RWPE2 (cell line): ENCODE measurements at regions not wholly inside any gene's neighbourhood (a gene's known extent, or its start where the extent isn't known, plus 50 kb on each side); places are given as distances from the start of the nearest gene placed in this dataset.

Source experiments
- ATAC-seq: fragments of 200-7000 bp; cut with Tn5 transposase; 3 replicates; pipeline ENCODE4 v1.9.1; 2021; ENCODE audit warnings: low read depth
- DNase-seq: peaks from one replicate; pipeline ENCODE4 v3.0.0-alpha.2; 2020; ENCODE audit warnings: low spot score
- H3K27ac ChIP-seq: fragments of 450-650 bp; 2 replicates; pipeline ENCODE4 v1.5.1; 2017; ENCODE audit warnings: mild to moderate bottlenecking; ENCODE audit not compliant: poor library complexity, severe bottlenecking
- H3K27me3 ChIP-seq: fragments of 250-450 bp; sonication (Bioruptor Pico); 2 replicates; pipeline ENCODE4 v1.5.1; 2021; ENCODE audit warnings: mild to moderate bottlenecking, moderate library complexity; ENCODE audit not compliant: insufficient read depth, poor library complexity, severe bottlenecking
- H3K36me3 ChIP-seq: fragments of 250-450 bp; sonication (Bioruptor Pico); 2 replicates; pipeline ENCODE4 v1.5.1; 2020; ENCODE audit warnings: low read depth, mild to moderate bottlenecking, moderate library complexity
- H3K4me1 ChIP-seq: fragments of 250-450 bp; sonication (Bioruptor Pico); 2 replicates; pipeline ENCODE4 v1.5.1; 2021; ENCODE audit warnings: mild to moderate bottlenecking, moderate library complexity; ENCODE audit not compliant: insufficient read depth, poor library complexity, severe bottlenecking
- H3K4me3 ChIP-seq: fragments of 250-450 bp; sonication (Bioruptor Pico); 2 replicates; pipeline ENCODE4 v1.5.1; 2021; ENCODE audit warnings: mild to moderate bottlenecking, moderate library complexity; ENCODE audit not compliant: severe bottlenecking
- H3K9me3 ChIP-seq: fragments of 250-450 bp; sonication (Bioruptor Pico); 2 replicates; pipeline ENCODE4 v1.5.1; 2021; ENCODE audit warnings: mild to moderate bottlenecking, moderate library complexity; ENCODE audit not compliant: severe bottlenecking
- TF ChIP-seq, protein P1 (sequence below): fragments of 450-650 bp; IDR thresholded peaks from one replicate; pipeline ENCODE4 v1.5.1; 2017; ENCODE audit warnings: mild to moderate bottlenecking, moderate library complexity; ENCODE audit not compliant: poor library complexity, severe bottlenecking

DNA sequence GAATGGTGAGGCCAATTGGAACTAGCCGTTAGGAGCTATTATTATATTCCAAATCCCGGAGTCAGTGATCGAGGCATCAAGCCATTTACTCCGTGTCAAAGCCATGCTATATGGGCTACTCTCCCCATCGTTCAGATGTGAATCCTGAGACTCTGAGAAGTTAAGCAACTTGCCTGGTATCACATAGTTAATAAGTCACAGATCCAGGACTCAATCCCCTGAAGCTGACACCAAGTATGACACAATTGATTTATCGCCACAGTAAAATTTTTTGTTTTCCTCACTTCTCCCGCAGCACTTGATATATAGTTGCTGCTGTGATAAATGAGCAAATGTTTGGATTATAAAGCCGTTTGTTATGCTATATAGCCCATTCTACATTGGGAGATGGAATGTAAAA is 50.8 kb upstream of the TSHZ2 start:
- no peak overlapping the region for H3K27ac ChIP-seq
- H3K36me3 ChIP-seq, result no peaks in the 10 kb centered on the region
- H3K4me1 ChIP-seq, result peaks cover 27% of the 10 kb centered on the region
- DNase-seq (no peak), ATAC-seq (no peak)
- no peak overlapping the region for H3K4me3 ChIP-seq
- TF ChIP-seq, protein P1, sequence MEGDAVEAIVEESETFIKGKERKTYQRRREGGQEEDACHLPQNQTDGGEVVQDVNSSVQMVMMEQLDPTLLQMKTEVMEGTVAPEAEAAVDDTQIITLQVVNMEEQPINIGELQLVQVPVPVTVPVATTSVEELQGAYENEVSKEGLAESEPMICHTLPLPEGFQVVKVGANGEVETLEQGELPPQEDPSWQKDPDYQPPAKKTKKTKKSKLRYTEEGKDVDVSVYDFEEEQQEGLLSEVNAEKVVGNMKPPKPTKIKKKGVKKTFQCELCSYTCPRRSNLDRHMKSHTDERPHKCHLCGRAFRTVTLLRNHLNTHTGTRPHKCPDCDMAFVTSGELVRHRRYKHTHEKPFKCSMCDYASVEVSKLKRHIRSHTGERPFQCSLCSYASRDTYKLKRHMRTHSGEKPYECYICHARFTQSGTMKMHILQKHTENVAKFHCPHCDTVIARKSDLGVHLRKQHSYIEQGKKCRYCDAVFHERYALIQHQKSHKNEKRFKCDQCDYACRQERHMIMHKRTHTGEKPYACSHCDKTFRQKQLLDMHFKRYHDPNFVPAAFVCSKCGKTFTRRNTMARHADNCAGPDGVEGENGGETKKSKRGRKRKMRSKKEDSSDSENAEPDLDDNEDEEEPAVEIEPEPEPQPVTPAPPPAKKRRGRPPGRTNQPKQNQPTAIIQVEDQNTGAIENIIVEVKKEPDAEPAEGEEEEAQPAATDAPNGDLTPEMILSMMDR, result no peak
- no peaks in the 10 kb centered on the region for H3K27me3 ChIP-seq
- no peaks in the 10 kb centered on the region for H3K9me3 ChIP-seq

DNA sequence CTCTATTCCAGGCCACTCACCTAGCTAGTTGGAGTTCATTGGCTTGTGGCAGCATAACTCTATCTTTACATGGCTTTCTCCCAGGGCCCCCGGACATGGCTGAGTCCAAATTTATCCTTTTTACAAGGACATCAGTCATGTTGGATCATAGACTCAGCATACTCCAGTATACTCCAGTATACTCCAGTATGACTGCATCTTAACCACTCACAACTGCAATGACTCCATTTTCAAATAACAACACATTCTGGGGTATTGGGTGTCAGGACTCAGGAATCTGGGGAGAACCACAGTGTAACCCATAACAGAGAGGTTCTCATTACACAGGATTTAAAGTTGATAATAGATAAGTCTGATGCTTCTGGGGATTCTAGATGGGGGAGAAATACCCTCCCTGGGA is 53.8 kb upstream of the TSHZ2 start:
- ATAC-seq, result no peak
- Histone ChIP-seq H3K36me3 (no peaks in the 10 kb centered on the region), H3K4me3 (no peak overlapping the region), H3K9me3 (no peaks in the 10 kb centered on the region), H3K27me3 (no peaks in the 10 kb centered on the region), H3K4me1 (peaks cover 6% of the 10 kb centered on the region), H3K27ac (no peak overlapping the region)
- DNase-seq, result no peak
- TF ChIP-seq, protein P1, result no peak

DNA sequence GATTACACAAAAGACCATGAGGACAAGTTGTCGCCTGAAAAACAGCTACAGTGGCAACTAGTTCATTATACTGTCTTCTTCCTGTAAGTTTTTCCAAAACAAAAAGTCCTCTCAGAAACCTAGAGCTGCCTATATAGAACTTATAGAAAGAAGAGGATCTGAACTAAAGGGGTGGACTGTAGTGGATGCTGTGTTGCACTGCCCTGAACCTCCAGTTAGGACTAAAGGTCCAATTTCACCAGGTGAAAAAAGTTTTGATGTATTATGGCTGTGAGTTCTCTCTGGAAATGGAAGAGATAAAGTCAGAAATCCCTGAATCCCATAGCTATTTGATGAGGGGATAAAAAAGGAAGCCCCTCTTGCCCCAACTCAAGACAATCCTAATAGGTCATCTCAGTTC is 56.6 kb upstream of the TSHZ2 start:
- DNase-seq (no peak), ATAC-seq (no peak)
- TF ChIP-seq, protein P1, result no peak
- Histone ChIP-seq H3K9me3 (no peaks in the 10 kb centered on the region), H3K27ac (no peak overlapping the region), H3K36me3 (no peaks in the 10 kb centered on the region), H3K4me3 (no peak overlapping the region), H3K27me3 (peaks cover 4% of the 10 kb centered on the region), H3K4me1 (no peaks in the 10 kb centered on the region)

DNA sequence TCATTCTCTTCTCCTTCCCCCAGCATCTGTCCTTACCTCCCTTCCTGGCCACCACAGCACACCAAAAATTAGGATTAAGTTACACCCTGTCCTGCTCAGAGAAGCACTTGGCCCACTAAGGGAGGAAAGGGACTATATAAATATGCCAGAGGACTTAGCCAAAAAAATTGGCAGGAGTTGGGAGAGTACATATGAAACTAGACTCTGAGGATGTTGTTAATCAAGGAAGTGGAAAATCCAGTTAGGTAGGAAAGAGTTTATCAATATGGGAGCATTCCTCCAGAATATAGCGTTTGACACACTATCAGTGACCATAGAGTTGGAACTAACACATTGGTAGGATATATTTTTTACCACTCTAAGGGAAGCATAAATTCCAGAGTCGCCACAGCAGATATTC is 57.3 kb upstream of the TSHZ2 start:
- DNase-seq, result no peak
- H3K27me3 ChIP-seq, result peaks cover 5% of the 10 kb centered on the region
- no peak overlapping the region for H3K27ac ChIP-seq
- no peaks in the 10 kb centered on the region for H3K9me3 ChIP-seq
- TF ChIP-seq, protein P1, result no peak
- no peak overlapping the region for H3K4me3 ChIP-seq
- ATAC-seq, result no peak
- no peaks in the 10 kb centered on the region for H3K36me3 ChIP-seq
- no peaks in the 10 kb centered on the region for H3K4me1 ChIP-seq

DNA sequence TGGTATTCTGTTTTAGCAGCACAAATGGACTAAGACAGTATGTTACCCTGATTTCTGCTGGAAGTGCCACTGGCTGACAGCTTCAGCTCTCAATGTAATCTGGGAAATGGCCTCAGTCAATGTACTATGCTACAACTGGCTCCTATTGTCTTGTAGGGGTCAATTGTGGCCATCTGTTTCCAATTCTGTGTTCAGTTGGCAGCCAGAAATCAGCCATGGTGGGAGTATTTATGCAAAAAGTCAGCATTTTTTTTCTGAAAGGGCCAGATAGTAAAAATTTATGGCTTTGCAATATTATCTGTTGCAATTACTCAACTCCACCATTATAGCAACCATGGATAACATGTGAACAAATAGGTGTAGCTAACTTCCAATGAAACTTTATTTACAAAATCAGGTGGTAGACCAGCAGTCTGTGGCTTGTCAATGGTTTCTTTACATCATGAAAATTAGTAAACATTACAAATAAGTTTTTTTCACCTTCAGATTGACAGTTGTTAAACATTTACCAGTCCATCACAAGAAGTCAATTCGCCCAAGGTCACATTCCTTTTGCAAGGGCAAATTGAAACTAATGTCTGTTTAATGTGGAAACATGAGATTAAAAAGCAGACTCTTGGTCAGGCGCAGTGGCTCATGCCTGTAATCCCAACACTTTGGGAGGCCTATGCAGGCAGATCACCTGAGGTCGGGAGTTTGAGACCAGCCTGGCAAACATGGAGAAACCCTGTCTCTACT is 58.3 kb upstream of the TSHZ2 start:
- DNase-seq (no peak), ATAC-seq (no peak)
- no peaks in the 10 kb centered on the region for H3K9me3 ChIP-seq
- no peaks in the 10 kb centered on the region for H3K4me1 ChIP-seq
- no peak overlapping the region for H3K4me3 ChIP-seq
- H3K27me3 ChIP-seq, result peaks cover 5% of the 10 kb centered on the region
- H3K36me3 ChIP-seq, result no peaks in the 10 kb centered on the region
- no peak overlapping the region for H3K27ac ChIP-seq
- TF ChIP-seq, protein P1, result no peak
